HEK293 (cell line): ENCODE measurements at regions not wholly inside any gene's neighbourhood (a gene's known extent, or its start where the extent isn't known, plus 50 kb on each side); places are given as distances from the start of the nearest gene placed in this dataset.

ENCODE experiments used
- CTCF ChIA-PET: fragments of 350-600 bp; formaldehyde crosslinking; extraction: SDS; loops from one replicate; lab custom pipeline; 2021; ENCODE audit warnings: antibody characterized with exemption; lab: Yijun Ruan, JAX
- POLR2A ChIA-PET: fragments of 300-600 bp; formaldehyde crosslinking; extraction: SDS; loops from one replicate; lab custom pipeline; 2020; ENCODE audit warnings: antibody characterized with exemption, inconsistent platforms; lab: Yijun Ruan, JAX
- H3K27ac ChIP-seq: fragments of 200-500 bp; sonication (Bioruptor generic); 2 replicates; pipeline ENCODE4 v1.5.1; 2014; ENCODE audit warnings: low read depth, low read length, control low read depth, inconsistent platforms; ENCODE audit errors: extremely low read depth
- H3K36me3 ChIP-seq, 2 experiments: fragments of 200-500 bp in 1 of 2; sonication (Bioruptor generic) in 1 of 2; 1 replicate in 1 of 2; 2 replicates in 1 of 2; pipeline ENCODE4 v1.5.1; 2014 to 2017; ENCODE audit warnings: inconsistent platforms in 2 of 2, low read length in 2 of 2; ENCODE audit not compliant: control insufficient read depth in 2 of 2, insufficient read depth in 1 of 2
- H3K4me1 ChIP-seq: fragments of 200-500 bp; sonication (Bioruptor generic); 2 replicates; pipeline ENCODE4 v1.5.1; 2014; ENCODE audit warnings: mild to moderate bottlenecking, low read length, inconsistent platforms; ENCODE audit not compliant: control insufficient read depth, insufficient read depth
- H3K4me3 ChIP-seq: 2 replicates; pipeline ENCODE4 v1.5.1; 2011; ENCODE audit warnings: low read depth, mild to moderate bottlenecking, control low read depth, low read length, moderate library complexity
- H3K9me3 ChIP-seq: fragments of 200-500 bp; sonication (Bioruptor generic); 2 replicates; pipeline ENCODE4 v1.5.1; 2014; ENCODE audit warnings: low read depth, low read length, inconsistent platforms; ENCODE audit not compliant: control insufficient read depth, insufficient read depth
- BCL11A ChIP-seq: fragments of 450-650 bp; formaldehyde crosslinking; IDR thresholded peaks from 2 replicates; pipeline ENCODE4 v1.5.1; 2016; ENCODE audit warnings: low read depth, missing biosample characterization, missing genetic modification characterization
- GFI1B ChIP-seq: fragments of 450-650 bp; formaldehyde crosslinking; IDR thresholded peaks from 2 replicates; pipeline ENCODE4 v1.5.1; 2016; ENCODE audit warnings: missing biosample characterization, missing genetic modification characterization
- GLI2 ChIP-seq: fragments of 450-650 bp; formaldehyde crosslinking; IDR thresholded peaks from 2 replicates; pipeline ENCODE4; 2017; ENCODE audit warnings: missing biosample characterization, missing genetic modification characterization, low read depth, borderline replicate concordance
- HOXA7 ChIP-seq: sonication (generic); formaldehyde crosslinking; IDR thresholded peaks from 2 replicates; pipeline ENCODE4 v1.8.1; 2022; ENCODE audit warnings: missing genetic modification reagents, borderline replicate concordance
- HOXD13 ChIP-seq: sonication (generic); formaldehyde crosslinking; IDR thresholded peaks from 2 replicates; pipeline ENCODE4 v1.8.0; 2022; ENCODE audit warnings: missing genetic modification reagents, borderline replicate concordance
- IKZF3 ChIP-seq: fragments of 450-650 bp; IDR thresholded peaks from 2 replicates; pipeline ENCODE4 v1.5.0; 2018; ENCODE audit warnings: missing biosample characterization, mild to moderate bottlenecking, missing genetic modification characterization, moderate library complexity
- KLF8 ChIP-seq: fragments of 450-650 bp; formaldehyde crosslinking; IDR thresholded peaks from 2 replicates; pipeline ENCODE4 v1.5.1; 2016; ENCODE audit warnings: missing biosample characterization, missing genetic modification characterization
- OVOL3 ChIP-seq: fragments of 450-650 bp; formaldehyde crosslinking; IDR thresholded peaks from 2 replicates; pipeline ENCODE4 v1.5.1; 2016; ENCODE audit warnings: missing biosample characterization, missing genetic modification characterization
- SCRT1 ChIP-seq: fragments of 450-650 bp; formaldehyde crosslinking; IDR thresholded peaks from 2 replicates; pipeline ENCODE4 v1.5.1; 2016; ENCODE audit warnings: missing biosample characterization, missing genetic modification characterization, borderline replicate concordance
- SETDB1 ChIP-seq: IDR thresholded peaks from one replicate; pipeline ENCODE4 v1.6.1; 2017; ENCODE audit warnings: mild to moderate bottlenecking, low read length, moderate library complexity, mixed read lengths; ENCODE audit not compliant: insufficient read length
- ZBTB1 ChIP-seq: fragments of 450-650 bp; formaldehyde crosslinking; IDR thresholded peaks from 2 replicates; pipeline ENCODE4 v1.5.1; 2016; ENCODE audit warnings: missing biosample characterization, missing genetic modification characterization
- ZBTB21 ChIP-seq: fragments of 450-650 bp; formaldehyde crosslinking; IDR thresholded peaks from 2 replicates; pipeline ENCODE4 v1.5.1; 2017; ENCODE audit warnings: missing biosample characterization, missing genetic modification characterization
- ZBTB8A ChIP-seq: fragments of 450-650 bp; formaldehyde crosslinking; IDR thresholded peaks from 2 replicates; pipeline ENCODE4 v1.5.1; 2016; ENCODE audit warnings: missing biosample characterization, missing genetic modification characterization
- ZNF211 ChIP-seq: fragments of 450-650 bp; formaldehyde crosslinking; IDR thresholded peaks from 2 replicates; pipeline ENCODE4 v1.5.1; 2016; ENCODE audit warnings: low read depth, missing biosample characterization, missing genetic modification characterization
- ZNF266 ChIP-seq: fragments of 450-650 bp; formaldehyde crosslinking; IDR thresholded peaks from 2 replicates; pipeline ENCODE4 v1.5.1; 2016; ENCODE audit warnings: missing biosample characterization, missing genetic modification characterization, low read depth
- ZNF280C ChIP-seq: fragments of 450-650 bp; formaldehyde crosslinking; IDR thresholded peaks from 2 replicates; pipeline ENCODE4 v1.5.1; 2016; ENCODE audit warnings: missing biosample characterization, missing genetic modification characterization
- ZNF302 ChIP-seq: fragments of 450-650 bp; formaldehyde crosslinking; IDR thresholded peaks from 2 replicates; pipeline ENCODE4 v1.5.1; 2016; ENCODE audit warnings: missing biosample characterization, missing genetic modification characterization, low read depth
- ZNF366 ChIP-seq: fragments of 450-650 bp; formaldehyde crosslinking; conservative IDR thresholded peaks from 2 replicates; pipeline ENCODE4 v1.5.1; 2016; ENCODE audit warnings: missing biosample characterization, missing genetic modification characterization
- ZNF394 ChIP-seq: fragments of 450-650 bp; formaldehyde crosslinking; IDR thresholded peaks from 2 replicates; pipeline ENCODE4 v1.5.1; 2016; ENCODE audit warnings: missing biosample characterization, missing genetic modification characterization, mild to moderate bottlenecking, moderate library complexity, borderline replicate concordance
- ZNF510 ChIP-seq: fragments of 450-650 bp; formaldehyde crosslinking; IDR thresholded peaks from 2 replicates; pipeline ENCODE4 v1.5.1; 2018; ENCODE audit warnings: mild to moderate bottlenecking, missing genetic modification characterization, missing biosample characterization; ENCODE audit not compliant: insufficient replicate concordance
- ZNF549 ChIP-seq: fragments of 450-650 bp; IDR thresholded peaks from 2 replicates; pipeline ENCODE4 v1.5.1; 2018; ENCODE audit warnings: missing biosample characterization, missing genetic modification characterization, mild to moderate bottlenecking, inconsistent platforms, moderate library complexity
- ZNF571 ChIP-seq: fragments of 450-650 bp; formaldehyde crosslinking; IDR thresholded peaks from 2 replicates; pipeline ENCODE4 v1.5.0; 2017; ENCODE audit warnings: missing biosample characterization, missing genetic modification characterization
- ZNF600 ChIP-seq: fragments of 450-650 bp; formaldehyde crosslinking; IDR thresholded peaks from 2 replicates; pipeline ENCODE4 v1.5.1; 2016; ENCODE audit warnings: missing biosample characterization, missing genetic modification characterization
- ZNF624 ChIP-seq: fragments of 450-650 bp; formaldehyde crosslinking; IDR thresholded peaks from 2 replicates; pipeline ENCODE4 v1.5.1; 2017; ENCODE audit warnings: missing biosample characterization, missing genetic modification characterization
- ZNF645 ChIP-seq: fragments of 450-650 bp; formaldehyde crosslinking; IDR thresholded peaks from 2 replicates; pipeline ENCODE4; 2016; ENCODE audit warnings: missing biosample characterization, missing genetic modification characterization
- ZNF785 ChIP-seq: fragments of 450-650 bp; formaldehyde crosslinking; IDR thresholded peaks from 2 replicates; pipeline ENCODE4 v1.5.1; 2016; ENCODE audit warnings: missing biosample characterization, missing genetic modification characterization
- ZXDB ChIP-seq: fragments of 450-650 bp; formaldehyde crosslinking; IDR thresholded peaks from 2 replicates; pipeline ENCODE4 v1.5.1; 2016; ENCODE audit warnings: missing biosample characterization, missing genetic modification characterization
- TF ChIP-seq, protein P1 (sequence below): fragments of 450-650 bp; formaldehyde crosslinking; IDR thresholded peaks from 2 replicates; pipeline ENCODE4 v1.5.1; 2016; ENCODE audit warnings: missing biosample characterization, missing genetic modification characterization, borderline replicate concordance
- TF ChIP-seq, protein P2 (sequence below): fragments of 450-650 bp; formaldehyde crosslinking; IDR thresholded peaks from 2 replicates; pipeline ENCODE4 v1.5.1; 2016; ENCODE audit warnings: missing biosample characterization, missing genetic modification characterization
- TF ChIP-seq, protein P3 (sequence below): fragments of 450-650 bp; formaldehyde crosslinking; IDR thresholded peaks from 2 replicates; pipeline ENCODE4 v1.5.1; 2016; ENCODE audit warnings: missing biosample characterization, missing genetic modification characterization
- TF ChIP-seq, protein P4 (sequence below): fragments of 450-650 bp; formaldehyde crosslinking; IDR thresholded peaks from 2 replicates; pipeline ENCODE4 v1.5.1; 2017; ENCODE audit warnings: missing biosample characterization, missing genetic modification characterization

DNA sequence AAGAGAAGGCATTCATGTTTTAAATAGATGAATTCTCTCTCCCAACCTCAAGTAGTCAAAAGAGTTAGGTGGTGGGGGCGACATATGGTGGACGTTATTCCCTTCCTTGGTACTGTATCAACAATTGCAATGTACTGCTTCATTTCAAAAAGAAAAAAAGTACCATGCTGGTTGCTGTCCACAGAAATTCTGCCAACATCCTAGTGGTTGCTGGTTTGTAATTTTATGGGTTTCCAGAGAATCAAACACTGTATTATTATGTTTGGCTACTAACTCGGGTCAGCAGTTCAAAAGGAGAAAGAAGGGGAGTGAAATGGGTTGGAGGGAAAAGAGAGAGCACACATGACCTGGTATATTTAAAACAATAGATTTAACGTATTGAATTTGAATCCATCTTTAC lies 61.1 kb upstream of the KCNJ16 start (continued):
- TF ChIP-seq ZNF571 (tag by site-specific recombination) (no peak), ZBTB8A (no peak), ZNF549 (tag by site-specific recombination) (no peak), ZNF510 (tag by site-specific recombination) (no peak), ZNF280C (tag by site-specific recombination) (no peak), HOXD13 (no peak), ZNF302 (no peak), IKZF3 (tag by site-specific recombination) (no peak), ZBTB1 (tag by site-specific recombination) (no peak), ZNF785 (tag by site-specific recombination) (no peak)
- TF ChIP-seq, protein P1, sequence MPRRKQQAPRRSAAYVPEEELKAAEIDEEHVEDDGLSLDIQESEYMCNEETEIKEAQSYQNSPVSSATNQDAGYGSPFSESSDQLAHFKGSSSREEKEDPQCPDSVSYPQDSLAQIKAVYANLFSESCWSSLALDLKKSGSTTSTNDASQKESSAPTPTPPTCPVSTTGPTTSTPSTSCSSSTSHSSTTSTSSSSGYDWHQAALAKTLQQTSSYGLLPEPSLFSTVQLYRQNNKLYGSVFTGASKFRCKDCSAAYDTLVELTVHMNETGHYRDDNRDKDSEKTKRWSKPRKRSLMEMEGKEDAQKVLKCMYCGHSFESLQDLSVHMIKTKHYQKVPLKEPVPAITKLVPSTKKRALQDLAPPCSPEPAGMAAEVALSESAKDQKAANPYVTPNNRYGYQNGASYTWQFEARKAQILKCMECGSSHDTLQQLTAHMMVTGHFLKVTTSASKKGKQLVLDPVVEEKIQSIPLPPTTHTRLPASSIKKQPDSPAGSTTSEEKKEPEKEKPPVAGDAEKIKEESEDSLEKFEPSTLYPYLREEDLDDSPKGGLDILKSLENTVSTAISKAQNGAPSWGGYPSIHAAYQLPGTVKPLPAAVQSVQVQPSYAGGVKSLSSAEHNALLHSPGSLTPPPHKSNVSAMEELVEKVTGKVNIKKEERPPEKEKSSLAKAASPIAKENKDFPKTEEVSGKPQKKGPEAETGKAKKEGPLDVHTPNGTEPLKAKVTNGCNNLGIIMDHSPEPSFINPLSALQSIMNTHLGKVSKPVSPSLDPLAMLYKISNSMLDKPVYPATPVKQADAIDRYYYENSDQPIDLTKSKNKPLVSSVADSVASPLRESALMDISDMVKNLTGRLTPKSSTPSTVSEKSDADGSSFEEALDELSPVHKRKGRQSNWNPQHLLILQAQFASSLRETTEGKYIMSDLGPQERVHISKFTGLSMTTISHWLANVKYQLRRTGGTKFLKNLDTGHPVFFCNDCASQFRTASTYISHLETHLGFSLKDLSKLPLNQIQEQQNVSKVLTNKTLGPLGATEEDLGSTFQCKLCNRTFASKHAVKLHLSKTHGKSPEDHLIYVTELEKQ (tag by site-specific recombination), result no peak

GRCh38 chr17:70017112-70017511 lies 57.9 kb upstream of the KCNJ16 start:
- no peak for TF ChIP-seq HOXA7
- TF ChIP-seq, protein P2, sequence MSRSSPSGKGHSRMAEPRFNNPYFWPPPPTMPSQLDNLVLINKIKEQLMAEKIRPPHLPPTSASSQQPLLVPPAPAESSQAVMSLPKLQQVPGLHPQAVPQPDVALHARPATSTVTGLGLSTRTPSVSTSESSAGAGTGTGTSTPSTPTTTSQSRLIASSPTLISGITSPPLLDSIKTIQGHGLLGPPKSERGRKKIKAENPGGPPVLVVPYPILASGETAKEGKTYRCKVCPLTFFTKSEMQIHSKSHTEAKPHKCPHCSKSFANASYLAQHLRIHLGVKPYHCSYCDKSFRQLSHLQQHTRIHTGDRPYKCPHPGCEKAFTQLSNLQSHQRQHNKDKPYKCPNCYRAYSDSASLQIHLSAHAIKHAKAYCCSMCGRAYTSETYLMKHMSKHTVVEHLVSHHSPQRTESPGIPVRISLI (tag by site-specific recombination), result no peak
- no peak for TF ChIP-seq ZBTB21 (tag by site-specific recombination)
- no peak for TF ChIP-seq ZXDB (tag by site-specific recombination)
- TF ChIP-seq, protein P3, sequence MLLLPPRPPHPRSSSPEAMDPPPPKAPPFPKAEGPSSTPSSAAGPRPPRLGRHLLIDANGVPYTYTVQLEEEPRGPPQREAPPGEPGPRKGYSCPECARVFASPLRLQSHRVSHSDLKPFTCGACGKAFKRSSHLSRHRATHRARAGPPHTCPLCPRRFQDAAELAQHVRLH, result no peak
- TF ChIP-seq ZNF624, result no peak
- no peak for TF ChIP-seq SCRT1 (tag by site-specific recombination)
- no peak for TF ChIP-seq ZNF211
- TF ChIP-seq ZNF394 (tag by site-specific recombination), result no peak
- TF ChIP-seq ZNF366 (tag by site-specific recombination), result no peak
- TF ChIP-seq ZNF600 (tag by site-specific recombination), result no peak
- TF ChIP-seq, protein P4, sequence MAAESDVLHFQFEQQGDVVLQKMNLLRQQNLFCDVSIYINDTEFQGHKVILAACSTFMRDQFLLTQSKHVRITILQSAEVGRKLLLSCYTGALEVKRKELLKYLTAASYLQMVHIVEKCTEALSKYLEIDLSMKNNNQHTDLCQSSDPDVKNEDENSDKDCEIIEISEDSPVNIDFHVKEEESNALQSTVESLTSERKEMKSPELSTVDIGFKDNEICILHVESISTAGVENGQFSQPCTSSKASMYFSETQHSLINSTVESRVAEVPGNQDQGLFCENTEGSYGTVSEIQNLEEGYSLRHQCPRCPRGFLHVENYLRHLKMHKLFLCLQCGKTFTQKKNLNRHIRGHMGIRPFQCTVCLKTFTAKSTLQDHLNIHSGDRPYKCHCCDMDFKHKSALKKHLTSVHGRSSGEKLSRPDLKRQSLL (tag by site-specific recombination), result no peak
- no peak for TF ChIP-seq GFI1B
- no peak for TF ChIP-seq ZNF266 (tag by site-specific recombination)
- TF ChIP-seq BCL11A (tag by site-specific recombination), result no peak
- no peak for TF ChIP-seq KLF8 (tag by site-specific recombination)
- TF ChIP-seq GLI2 (tag by site-specific recombination), result no peak
- no peak for TF ChIP-seq ZNF645
- TF ChIP-seq OVOL3 (tag by site-specific recombination), result no peak
- TF ChIP-seq SETDB1, result no peak
- H3K36me3 ChIP-seq, result no peaks in the 10 kb centered on the region
- POLR2A ChIA-PET, result no interaction called here
- no peak overlapping the region for H3K27ac ChIP-seq
- no peak overlapping the region for H3K4me3 ChIP-seq
- CTCF ChIA-PET, result no interaction called here
- H3K9me3 ChIP-seq, result no peaks in the 10 kb centered on the region
- no peaks in the 10 kb centered on the region for H3K4me1 ChIP-seq
